Parathyroid adenoma (tissue), 2 donors: ENCODE measurements at regions not wholly inside any gene's neighbourhood (a gene's known extent, or its start where the extent isn't known, plus 50 kb on each side); places are given as distances from the start of the nearest gene placed in this dataset.

ENCODE experiments used
- H2AFZ ChIP-seq: fragments of 300-600 bp; sonication (generic); one replicate; pipeline ENCODE4 v1.7.0; 2017; ENCODE audit warnings: antibody characterized with exemption, mild to moderate bottlenecking
- H3K27ac ChIP-seq: fragments of 300-600 bp; sonication (generic); one replicate; pipeline ENCODE4 v1.7.0; 2017
- H3K27me3 ChIP-seq: fragments of 300-600 bp; sonication (generic); one replicate; pipeline ENCODE4 v1.7.0; 2017; ENCODE audit warnings: low read length; ENCODE audit not compliant: control insufficient read depth, insufficient read depth
- H3K36me3 ChIP-seq: fragments of 300-600 bp; sonication (generic); one replicate; pipeline ENCODE4 v1.7.0; 2017; ENCODE audit warnings: low read length; ENCODE audit not compliant: control insufficient read depth, insufficient read depth
- H3K4me1 ChIP-seq: fragments of 300-600 bp; sonication (generic); one replicate; pipeline ENCODE4 v1.7.0; 2017; ENCODE audit warnings: control low read depth
- H3K4me2 ChIP-seq: fragments of 300-600 bp; sonication (generic); one replicate; pipeline ENCODE4 v1.7.0; 2017; ENCODE audit warnings: low read length
- H3K4me3 ChIP-seq: fragments of 300-600 bp; sonication (generic); one replicate; pipeline ENCODE4 v1.7.0; 2017; ENCODE audit warnings: low read depth, low read length
- H3K79me2 ChIP-seq: fragments of 300-600 bp; sonication (generic); one replicate; pipeline ENCODE4 v1.7.0; 2017; ENCODE audit warnings: control low read depth
- H3K9ac ChIP-seq: fragments of 300-600 bp; sonication (generic); one replicate; pipeline ENCODE4 v1.7.0; 2017; ENCODE audit warnings: mild to moderate bottlenecking
- H3K9me3 ChIP-seq: fragments of 300-600 bp; sonication (generic); one replicate; pipeline ENCODE4 v1.7.0; 2017; ENCODE audit warnings: low read length; ENCODE audit not compliant: control insufficient read depth
- CTCF ChIP-seq: fragments of 300-600 bp; sonication (generic); IDR thresholded peaks from one replicate; pipeline ENCODE4 v1.7.0; 2017; ENCODE audit warnings: antibody characterized with exemption, mild to moderate bottlenecking
- donor health status: primary hyperparathyroidism.

DNA sequence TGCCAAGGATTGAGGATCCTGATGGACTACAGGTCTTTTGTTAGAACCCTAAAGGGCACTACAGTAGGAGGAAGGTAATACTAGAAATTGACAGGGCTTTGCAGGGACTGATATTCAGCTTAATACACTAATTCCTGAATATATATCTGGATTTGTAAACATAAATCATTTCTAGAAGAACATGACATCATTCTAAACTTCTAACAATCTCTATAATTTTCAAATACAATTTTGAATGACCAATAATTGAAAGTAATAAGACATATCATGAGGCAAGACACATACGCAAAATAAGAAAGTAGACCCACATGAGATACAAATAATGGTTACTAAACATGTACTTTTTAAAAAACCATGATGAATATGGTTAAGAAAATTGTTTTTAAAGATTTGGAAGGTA, 52.4 kb upstream of the LRRC8B start:
- H3K27me3 ChIP-seq: no peaks in the 10 kb centered on the region
- TF ChIP-seq CTCF: no peak
- H3K4me3 ChIP-seq: no peak overlapping the region
- no peaks in the 10 kb centered on the region for H3K36me3 ChIP-seq
- no peaks in the 10 kb centered on the region for H3K4me1 ChIP-seq
- H3K9ac ChIP-seq: no peak overlapping the region
- H3K4me2 ChIP-seq: no peak overlapping the region
- H3K27ac ChIP-seq: no peak overlapping the region
- H3K79me2 ChIP-seq: no peaks in the 10 kb centered on the region
- H3K9me3 ChIP-seq: no peaks in the 10 kb centered on the region
- H2AFZ ChIP-seq: no peak overlapping the region

- TF ChIP-seq CTCF: no peak
Observed at GRCh38 chr1:89472886-89473417, 51.7 kb upstream of the LRRC8B start.

More at GRCh38 chr1:89472886-89473417, 51.7 kb upstream of the LRRC8B start:
- Histone ChIP-seq H3K27ac (no peak overlapping the region), H3K4me2 (no peak overlapping the region), H3K79me2 (no peaks in the 10 kb centered on the region), H3K4me1 (no peaks in the 10 kb centered on the region), H2AFZ (no peak overlapping the region), H3K36me3 (no peaks in the 10 kb centered on the region), H3K27me3 (no peaks in the 10 kb centered on the region), H3K4me3 (no peak overlapping the region), H3K9me3 (no peaks in the 10 kb centered on the region), H3K9ac (no peak overlapping the region)
